HL-60 (cell line): ENCODE measurements at regions not wholly inside any gene's neighbourhood (a gene's known extent, or its start where the extent isn't known, plus 50 kb on each side); places are given as distances from the start of the nearest gene placed in this dataset.

ENCODE experiments used
- DNase-seq, 2 experiments: peaks; one replicate each; pipeline ENCODE4 v3.0.0-alpha.2; 2010 to 2020; ENCODE audit warnings: low read depth in 1 of 2, low spot score in 1 of 2
- H3K27ac ChIP-seq: fragments of 250-450 bp; sonication (Bioruptor Pico); replicated peaks from 2 replicates; pipeline ENCODE4 v1.5.1; 2020; ENCODE audit warnings: mild to moderate bottlenecking, moderate library complexity
- H3K27me3 ChIP-seq: fragments of 250-450 bp; sonication (Bioruptor Pico); 2 replicates; pipeline ENCODE4 v1.5.1; 2021; ENCODE audit warnings: mild to moderate bottlenecking, moderate library complexity; ENCODE audit not compliant: insufficient read depth, poor library complexity, severe bottlenecking
- H3K4me3 ChIP-seq: replicated peaks from 2 replicates; pipeline ENCODE4 v1.5.1; 2011; ENCODE audit warnings: mild to moderate bottlenecking, control low read depth, low read length; ENCODE audit not compliant: insufficient read depth
- CTCF ChIP-seq: IDR thresholded peaks from one replicate; pipeline ENCODE4 v1.5.1; 2011; ENCODE audit warnings: low read length, control low read depth, inconsistent platforms; ENCODE audit not compliant: insufficient read depth
- GABPA ChIP-seq: IDR thresholded peaks from 2 replicates; pipeline ENCODE4 v1.6.1; 2012; ENCODE audit warnings: low read depth
- POLR2AphosphoS5 ChIP-seq: IDR thresholded peaks from 2 replicates; pipeline ENCODE4 v1.6.1; 2012; ENCODE audit warnings: low read depth
- SPI1 ChIP-seq: IDR thresholded peaks from 2 replicates; pipeline ENCODE4 v1.6.1; 2012; ENCODE audit warnings: low read depth, mild to moderate bottlenecking, borderline replicate concordance
- TF ChIP-seq, protein P1 (sequence below): IDR thresholded peaks from 2 replicates; pipeline ENCODE4 v1.6.1; 2012; ENCODE audit warnings: low read depth; ENCODE audit not compliant: insufficient replicate concordance

DNA sequence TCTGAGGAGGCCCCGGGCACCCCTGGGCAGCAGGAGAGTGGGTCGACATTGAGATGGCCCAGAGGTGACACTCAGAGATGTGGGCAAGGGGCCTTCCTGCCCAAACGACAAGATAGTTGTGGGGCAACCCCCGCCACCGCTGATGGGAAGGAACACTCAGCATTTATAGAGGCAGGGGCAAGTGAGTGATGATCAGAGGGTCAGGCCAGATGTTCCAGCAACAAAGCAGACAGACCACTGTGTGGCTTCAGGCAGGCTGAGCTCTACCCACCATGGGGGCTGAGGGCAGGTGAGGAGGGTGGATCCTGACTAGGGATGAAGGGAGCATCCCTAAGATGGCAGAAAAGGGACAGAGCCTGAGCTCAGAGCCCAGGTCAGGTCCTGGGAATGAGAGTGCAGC lies 362.7 kb downstream of the PTPRU start:
- H3K4me3 ChIP-seq, result no peak overlapping the region
- no peak overlapping the region for H3K27ac ChIP-seq
- no peak for TF ChIP-seq SPI1
- TF ChIP-seq POLR2AphosphoS5, result no peak
- no peak for TF ChIP-seq CTCF
- TF ChIP-seq GABPA, result no peak
- TF ChIP-seq, protein P1, sequence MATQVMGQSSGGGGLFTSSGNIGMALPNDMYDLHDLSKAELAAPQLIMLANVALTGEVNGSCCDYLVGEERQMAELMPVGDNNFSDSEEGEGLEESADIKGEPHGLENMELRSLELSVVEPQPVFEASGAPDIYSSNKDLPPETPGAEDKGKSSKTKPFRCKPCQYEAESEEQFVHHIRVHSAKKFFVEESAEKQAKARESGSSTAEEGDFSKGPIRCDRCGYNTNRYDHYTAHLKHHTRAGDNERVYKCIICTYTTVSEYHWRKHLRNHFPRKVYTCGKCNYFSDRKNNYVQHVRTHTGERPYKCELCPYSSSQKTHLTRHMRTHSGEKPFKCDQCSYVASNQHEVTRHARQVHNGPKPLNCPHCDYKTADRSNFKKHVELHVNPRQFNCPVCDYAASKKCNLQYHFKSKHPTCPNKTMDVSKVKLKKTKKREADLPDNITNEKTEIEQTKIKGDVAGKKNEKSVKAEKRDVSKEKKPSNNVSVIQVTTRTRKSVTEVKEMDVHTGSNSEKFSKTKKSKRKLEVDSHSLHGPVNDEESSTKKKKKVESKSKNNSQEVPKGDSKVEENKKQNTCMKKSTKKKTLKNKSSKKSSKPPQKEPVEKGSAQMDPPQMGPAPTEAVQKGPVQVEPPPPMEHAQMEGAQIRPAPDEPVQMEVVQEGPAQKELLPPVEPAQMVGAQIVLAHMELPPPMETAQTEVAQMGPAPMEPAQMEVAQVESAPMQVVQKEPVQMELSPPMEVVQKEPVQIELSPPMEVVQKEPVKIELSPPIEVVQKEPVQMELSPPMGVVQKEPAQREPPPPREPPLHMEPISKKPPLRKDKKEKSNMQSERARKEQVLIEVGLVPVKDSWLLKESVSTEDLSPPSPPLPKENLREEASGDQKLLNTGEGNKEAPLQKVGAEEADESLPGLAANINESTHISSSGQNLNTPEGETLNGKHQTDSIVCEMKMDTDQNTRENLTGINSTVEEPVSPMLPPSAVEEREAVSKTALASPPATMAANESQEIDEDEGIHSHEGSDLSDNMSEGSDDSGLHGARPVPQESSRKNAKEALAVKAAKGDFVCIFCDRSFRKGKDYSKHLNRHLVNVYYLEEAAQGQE, result no peak
- no peaks in the 10 kb centered on the region for H3K27me3 ChIP-seq
- no peak for DNase-seq

GRCh38 chr1:29597861-29598260 lies 361.5 kb downstream of the PTPRU start:
- TF ChIP-seq GABPA (no peak), POLR2AphosphoS5 (no peak), SPI1 (no peak), CTCF (no peak)
- TF ChIP-seq, protein P1, result no peak
- H3K27me3 ChIP-seq, result no peaks in the 10 kb centered on the region
- H3K27ac ChIP-seq, result no peak overlapping the region
- DNase-seq, result no peak
- no peak overlapping the region for H3K4me3 ChIP-seq

DNA sequence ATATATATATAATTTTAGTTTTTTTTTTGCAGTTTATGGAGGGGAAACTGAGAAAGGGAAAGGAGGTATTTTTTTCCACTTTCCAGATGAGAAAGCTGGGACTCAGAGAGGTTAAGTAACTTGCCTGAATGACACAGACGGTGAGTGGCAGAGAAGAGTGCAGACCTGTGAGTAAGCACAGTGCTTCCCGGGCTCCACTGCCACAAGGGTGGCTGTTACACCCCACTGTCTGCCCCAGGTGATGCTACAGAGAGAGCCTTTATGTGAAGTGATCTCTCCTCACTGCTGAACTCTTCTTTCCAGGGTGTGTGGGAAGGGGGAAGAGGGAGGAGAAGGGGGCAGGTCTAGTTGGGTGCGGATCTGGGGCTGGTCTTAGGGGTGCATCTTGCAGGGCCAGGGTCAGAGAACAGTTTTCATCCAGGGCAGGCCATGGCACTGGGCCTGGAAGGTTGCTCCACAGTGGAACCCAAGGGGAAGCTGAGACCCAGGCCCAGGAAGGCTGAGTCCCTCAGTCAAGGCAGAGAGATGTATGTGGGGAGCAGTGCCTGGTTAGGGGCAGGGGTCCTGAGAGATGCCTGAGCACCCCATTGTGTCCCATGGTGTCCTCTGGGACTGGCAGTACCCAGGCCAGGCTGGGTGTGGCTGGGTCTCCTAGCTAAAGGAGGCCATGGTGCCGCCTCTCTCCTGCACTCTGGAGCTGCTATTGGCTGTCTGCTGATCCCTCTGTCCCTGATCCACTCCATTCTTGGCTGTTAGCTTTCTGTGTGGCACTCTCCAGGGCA lies 357.5 kb downstream of the PTPRU start:
- H3K27me3 ChIP-seq, result no peaks in the 10 kb centered on the region
- no peak overlapping the region for H3K4me3 ChIP-seq
- DNase-seq, result no peak
- H3K27ac ChIP-seq, result no peak overlapping the region
- TF ChIP-seq CTCF (no peak), POLR2AphosphoS5 (no peak), SPI1 (no peak), GABPA (no peak)
- TF ChIP-seq, protein P1, result no peak
